PFSK-1 (cell line): ENCODE measurements at regions not wholly inside any gene's neighbourhood (a gene's known extent, or its start where the extent isn't known, plus 50 kb on each side); places are given as distances from the start of the nearest gene placed in this dataset.

Source experiments
- FOXP2 ChIP-seq: optimal IDR thresholded peaks from 2 replicates; pipeline ENCODE3; 2011; ENCODE audit warnings: borderline replicate concordance, control low read depth, inconsistent platforms; ENCODE audit not compliant: insufficient read depth; ENCODE audit errors: extremely low read length, extremely low read depth
- POLR2AphosphoS5 ChIP-seq: IDR thresholded peaks from 2 replicates; pipeline ENCODE4 v1.6.1; 2012; ENCODE audit warnings: low read depth, mild to moderate bottlenecking, control low read depth, low read length, moderate library complexity
- REST ChIP-seq, 2 experiments: IDR thresholded peaks; 2 replicates each; pipeline versions ENCODE4 v1.6.1 to v1.8.0; 2011 to 2012; ENCODE audit warnings: low read depth in 2 of 2, low read length in 2 of 2, control low read depth in 1 of 2, inconsistent platforms in 1 of 2, mild to moderate bottlenecking in 1 of 2, moderate library complexity in 1 of 2; ENCODE audit not compliant: insufficient read depth in 1 of 2
- SIN3A ChIP-seq: IDR thresholded peaks from 2 replicates; pipeline ENCODE4 v1.6.1; 2012; ENCODE audit warnings: mild to moderate bottlenecking, low read length, moderate library complexity, borderline replicate concordance; ENCODE audit not compliant: insufficient read depth
- TAF1 ChIP-seq: IDR thresholded peaks from 2 replicates; pipeline ENCODE4 v1.6.1; 2012; ENCODE audit warnings: low read length, control low read depth, borderline replicate concordance; ENCODE audit not compliant: insufficient read depth

DNA sequence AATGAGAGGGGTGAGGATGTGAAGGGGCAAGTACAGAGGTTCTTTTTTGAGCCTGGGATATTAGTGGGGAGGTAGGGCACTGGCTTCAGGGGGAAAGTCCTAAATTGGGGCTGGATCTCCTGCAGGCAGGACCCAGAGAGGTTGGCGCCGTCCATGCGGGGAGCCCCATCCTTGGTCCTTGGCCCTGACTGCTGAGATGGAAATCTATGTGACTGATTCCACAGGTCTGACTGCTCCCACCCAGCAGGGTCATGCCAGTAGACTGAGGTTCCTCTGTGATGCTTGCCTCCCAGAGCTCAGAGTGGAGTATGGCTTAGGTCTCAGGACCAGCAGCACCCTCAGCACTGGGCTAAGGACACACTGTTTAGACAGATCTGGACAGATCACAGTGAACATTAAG lies 988.6 kb upstream of the TMEM132C start:
- TF ChIP-seq TAF1 (no peak), FOXP2 (no peak), POLR2AphosphoS5 (no peak), REST (IDR thresholded peaks at IDR 0.05; ENCODE audit: insufficient read depth in 1 of 2, low read depth in 2 of 2, low read length in 2 of 2) (no peak), SIN3A (no peak)

DNA sequence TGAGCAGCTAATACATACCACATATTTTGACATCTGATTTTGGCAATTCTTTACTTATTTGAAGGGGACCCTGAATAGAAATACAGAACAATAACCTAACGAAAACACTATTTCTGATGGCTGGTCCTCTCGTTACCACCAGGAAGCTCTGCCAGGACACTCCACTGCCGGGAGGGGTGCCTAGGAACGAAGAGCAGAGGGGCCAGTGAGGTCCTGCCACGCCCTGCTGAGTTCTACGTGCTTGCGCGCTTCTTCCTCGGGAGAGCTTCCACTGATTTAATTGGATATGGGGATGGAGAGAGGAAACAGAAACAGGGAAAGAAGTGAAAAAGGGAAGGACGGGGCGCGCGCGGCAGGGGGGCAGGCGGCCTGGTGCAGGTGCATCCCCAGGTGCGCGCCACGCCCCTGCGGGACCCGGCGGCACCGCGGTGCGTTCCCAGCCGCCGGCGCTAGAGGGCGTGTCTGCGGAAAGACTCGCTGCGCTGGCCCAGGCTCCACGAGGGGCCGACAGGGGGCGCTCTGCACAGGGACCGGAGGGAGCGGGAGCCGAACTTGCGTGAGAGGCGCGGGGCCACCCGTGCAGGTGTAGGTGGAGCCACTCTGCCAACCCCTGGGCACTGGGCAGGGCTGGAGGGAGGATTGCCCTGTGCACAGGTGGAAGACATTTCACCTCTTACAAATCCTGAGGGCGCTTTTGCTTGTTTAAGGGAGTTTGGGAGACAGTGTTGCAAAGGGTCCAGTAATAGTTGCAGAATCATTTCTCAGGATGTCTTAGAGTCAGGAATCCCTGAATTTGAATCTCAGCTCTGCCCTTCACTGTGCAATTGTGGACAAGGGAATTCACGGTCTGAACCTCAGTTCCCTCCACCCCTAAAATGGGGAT lies 986.3 kb upstream of the TMEM132C start:
- TF ChIP-seq TAF1 (no peak), POLR2AphosphoS5 (no peak), REST (IDR thresholded peaks at IDR 0.05; ENCODE audit: insufficient read depth in 1 of 2, low read depth in 2 of 2, low read length in 2 of 2) (no peak), FOXP2 (no peak), SIN3A (no peak)

DNA sequence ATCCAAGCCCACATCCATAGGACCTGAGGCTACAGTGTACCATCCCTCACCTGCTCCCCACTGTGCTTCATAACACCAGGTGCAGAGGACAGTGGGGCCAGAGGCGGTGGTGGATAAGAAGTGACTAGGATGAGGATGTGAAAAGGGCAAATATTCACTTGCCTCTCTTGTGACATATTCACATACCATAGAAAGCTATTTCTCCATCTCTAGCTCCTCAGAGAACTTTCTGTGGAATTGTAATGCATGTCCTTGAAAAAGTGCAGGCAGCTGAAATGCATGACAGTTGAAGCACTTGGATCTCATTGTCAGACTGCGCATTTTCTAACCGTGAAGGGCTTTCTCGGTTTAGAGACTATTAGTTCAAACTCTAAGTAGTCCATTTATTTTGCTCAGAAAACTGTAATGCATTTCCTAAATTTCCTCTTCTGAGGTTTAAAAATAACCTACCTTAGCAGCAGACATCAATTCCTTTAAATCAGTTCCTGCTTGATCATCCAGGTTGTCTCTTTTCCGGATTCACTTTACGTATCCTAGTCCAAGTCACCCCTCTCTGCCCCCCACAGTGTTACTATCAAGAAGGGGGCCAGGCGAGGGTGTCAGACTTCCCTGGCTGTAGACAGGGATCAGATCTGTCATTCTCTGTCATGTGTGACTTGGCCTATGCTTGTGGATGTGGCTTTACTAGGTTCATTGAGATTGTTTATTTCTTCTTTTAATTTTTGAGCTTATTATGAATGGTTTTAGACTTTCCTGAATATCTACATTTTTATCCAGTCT lies 984.0 kb upstream of the TMEM132C start:
- TF ChIP-seq FOXP2 (no peak), SIN3A (no peak), REST (IDR thresholded peaks at IDR 0.05; ENCODE audit: insufficient read depth in 1 of 2, low read depth in 2 of 2, low read length in 2 of 2) (no peak), POLR2AphosphoS5 (no peak), TAF1 (no peak)

DNA sequence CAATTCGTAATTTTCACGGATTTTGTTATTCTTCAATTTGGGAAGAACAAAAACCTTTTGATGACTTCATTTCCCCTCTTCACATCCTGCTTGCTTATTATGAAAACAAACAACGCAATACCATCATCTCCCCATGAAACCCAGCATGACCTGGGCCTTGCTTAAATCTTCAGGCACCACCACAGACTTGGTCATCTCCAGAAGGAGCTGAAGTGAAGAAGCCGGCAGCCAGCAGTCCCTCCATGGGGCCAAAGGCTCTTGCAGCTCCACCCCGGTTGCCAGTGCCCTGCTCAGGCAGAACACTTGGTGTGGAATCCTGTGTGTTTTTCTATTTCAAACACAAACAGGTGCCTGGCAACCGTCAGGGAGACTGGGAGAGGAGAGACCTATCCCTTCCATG lies 982.9 kb upstream of the TMEM132C start:
- no peak for TF ChIP-seq SIN3A
- no peak for TF ChIP-seq REST (IDR thresholded peaks at IDR 0.05; ENCODE audit: insufficient read depth in 1 of 2, low read depth in 2 of 2, low read length in 2 of 2)
- no peak for TF ChIP-seq TAF1
- no peak for TF ChIP-seq FOXP2
- no peak for TF ChIP-seq POLR2AphosphoS5
